ENCODE measurements at regions not wholly inside any gene's neighbourhood (a gene's known extent, or its start where the extent isn't known, plus 50 kb on each side); places are given as distances from the start of the nearest gene placed in this dataset.

DNA sequence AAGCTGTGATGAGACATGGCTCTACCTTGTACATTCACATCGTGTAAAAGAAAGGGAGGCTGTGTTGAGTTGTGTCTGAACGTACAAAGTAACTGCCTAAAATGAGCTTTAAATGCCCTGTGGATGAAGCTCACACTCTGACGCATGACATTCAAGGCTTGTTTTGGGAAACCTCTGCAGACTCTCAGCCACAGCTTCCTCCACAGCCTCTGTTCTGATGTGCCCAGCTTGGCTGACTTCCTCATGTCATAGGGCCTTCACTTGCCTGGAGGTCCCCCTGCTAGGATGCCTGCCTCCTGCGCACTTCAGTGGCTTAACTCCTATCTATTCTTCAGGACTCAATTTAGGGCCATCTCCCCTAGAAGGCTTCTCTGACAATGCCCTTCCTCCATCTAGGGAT, 230.0 kb upstream of the HABP2 start:
- TF ChIP-seq EZH2 (IDR thresholded peaks at IDR 0.05; ENCODE audit: low read depth) = no peak
- TF ChIP-seq, protein P1, sequence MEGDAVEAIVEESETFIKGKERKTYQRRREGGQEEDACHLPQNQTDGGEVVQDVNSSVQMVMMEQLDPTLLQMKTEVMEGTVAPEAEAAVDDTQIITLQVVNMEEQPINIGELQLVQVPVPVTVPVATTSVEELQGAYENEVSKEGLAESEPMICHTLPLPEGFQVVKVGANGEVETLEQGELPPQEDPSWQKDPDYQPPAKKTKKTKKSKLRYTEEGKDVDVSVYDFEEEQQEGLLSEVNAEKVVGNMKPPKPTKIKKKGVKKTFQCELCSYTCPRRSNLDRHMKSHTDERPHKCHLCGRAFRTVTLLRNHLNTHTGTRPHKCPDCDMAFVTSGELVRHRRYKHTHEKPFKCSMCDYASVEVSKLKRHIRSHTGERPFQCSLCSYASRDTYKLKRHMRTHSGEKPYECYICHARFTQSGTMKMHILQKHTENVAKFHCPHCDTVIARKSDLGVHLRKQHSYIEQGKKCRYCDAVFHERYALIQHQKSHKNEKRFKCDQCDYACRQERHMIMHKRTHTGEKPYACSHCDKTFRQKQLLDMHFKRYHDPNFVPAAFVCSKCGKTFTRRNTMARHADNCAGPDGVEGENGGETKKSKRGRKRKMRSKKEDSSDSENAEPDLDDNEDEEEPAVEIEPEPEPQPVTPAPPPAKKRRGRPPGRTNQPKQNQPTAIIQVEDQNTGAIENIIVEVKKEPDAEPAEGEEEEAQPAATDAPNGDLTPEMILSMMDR (conservative IDR thresholded peaks at IDR 0.05) = no peak
- BruUV-seq (replicated peaks) = no TSS peak
- H3K9me2 ChIP-seq (ENCODE audit: insufficient read depth) = no peaks in the 10 kb centered on the region
- H3K79me2 ChIP-seq (ENCODE audit: low read depth) = no peaks in the 10 kb centered on the region
- H4K20me1 ChIP-seq (ENCODE audit: insufficient read depth) = no peaks in the 10 kb centered on the region
- H3F3A ChIP-seq (ENCODE audit: insufficient read depth, low read depth) = peaks cover 20% of the 10 kb centered on the region
- ChIA-PET CTCF (no interaction called here), POLR2A (ENCODE audit: unreplicated experiment) (no interaction called here)
- intact Hi-C loops (cut with micrococcal nuclease; ENCODE audit: unreplicated experiment) = no loop called here
- DNase-seq = no peak
- 0 out of 2 replicates have a peak, but pooled peaks cover 4% of the 10 kb centered on the region for H3K9me3 ChIP-seq (ENCODE audit: insufficient read depth, low read depth)
- H3K4me2 ChIP-seq = no peak overlapping the region
- no peak overlapping the region for H3K27ac ChIP-seq
- H3K36me3 ChIP-seq (ENCODE audit: low read depth) = no peaks in the 10 kb centered on the region
- H3K27me3 ChIP-seq (ENCODE audit: insufficient read depth, low read depth) = no peaks in the 10 kb centered on the region
- H3K4me3 ChIP-seq = no peak overlapping the region
- peaks cover 21% of the 10 kb centered on the region for H3K4me1 ChIP-seq (replicated peaks; ENCODE audit: insufficient read depth)
- no peak overlapping the region for H2AFZ ChIP-seq

DNA sequence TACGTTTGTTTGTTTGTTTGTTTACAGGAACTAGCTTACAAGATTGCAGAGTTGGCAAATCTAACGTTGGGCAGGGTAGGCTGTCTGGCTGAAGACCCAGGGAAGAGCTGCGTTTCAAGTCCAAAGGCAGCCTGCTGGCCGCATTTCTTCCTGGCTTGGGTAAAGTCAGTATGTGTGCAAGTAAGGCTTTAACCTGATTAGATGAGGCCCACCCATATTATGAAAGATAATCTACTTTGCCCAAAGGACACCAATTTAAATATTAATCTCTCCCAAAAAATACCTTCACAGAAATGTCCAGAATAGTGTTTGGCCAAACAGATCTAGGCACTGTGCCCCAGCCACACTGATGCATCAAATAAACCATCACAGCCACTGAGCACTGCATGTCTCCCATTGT, 228.9 kb upstream of the HABP2 start:
- ChIA-PET POLR2A (ENCODE audit: unreplicated experiment) (no interaction called here), CTCF (no interaction called here)
- Histone ChIP-seq H3K9me2 (ENCODE audit: insufficient read depth) (no peaks in the 10 kb centered on the region), H3K27ac (no peak overlapping the region), H3K27me3 (ENCODE audit: insufficient read depth, low read depth) (no peaks in the 10 kb centered on the region), H3K79me2 (ENCODE audit: low read depth) (no peaks in the 10 kb centered on the region), H2AFZ (no peak overlapping the region), H3K4me2 (no peak overlapping the region), H3K4me3 (no peak overlapping the region), H3K36me3 (ENCODE audit: low read depth) (no peaks in the 10 kb centered on the region), H4K20me1 (ENCODE audit: insufficient read depth) (no peaks in the 10 kb centered on the region), H3K4me1 (replicated peaks; ENCODE audit: insufficient read depth) (peaks cover 21% of the 10 kb centered on the region), H3K9me3 (ENCODE audit: insufficient read depth, low read depth) (0 out of 2 replicates have a peak, but pooled peaks cover 4% of the 10 kb centered on the region), H3F3A (ENCODE audit: insufficient read depth, low read depth) (peaks cover 20% of the 10 kb centered on the region)
- intact Hi-C loops (cut with micrococcal nuclease; ENCODE audit: unreplicated experiment) = no loop called here
- no peak for DNase-seq
- BruUV-seq (replicated peaks) = no TSS peak
- TF ChIP-seq, protein P1 (conservative IDR thresholded peaks at IDR 0.05) = no peak
- TF ChIP-seq EZH2 (IDR thresholded peaks at IDR 0.05; ENCODE audit: low read depth) = no peak

DNA sequence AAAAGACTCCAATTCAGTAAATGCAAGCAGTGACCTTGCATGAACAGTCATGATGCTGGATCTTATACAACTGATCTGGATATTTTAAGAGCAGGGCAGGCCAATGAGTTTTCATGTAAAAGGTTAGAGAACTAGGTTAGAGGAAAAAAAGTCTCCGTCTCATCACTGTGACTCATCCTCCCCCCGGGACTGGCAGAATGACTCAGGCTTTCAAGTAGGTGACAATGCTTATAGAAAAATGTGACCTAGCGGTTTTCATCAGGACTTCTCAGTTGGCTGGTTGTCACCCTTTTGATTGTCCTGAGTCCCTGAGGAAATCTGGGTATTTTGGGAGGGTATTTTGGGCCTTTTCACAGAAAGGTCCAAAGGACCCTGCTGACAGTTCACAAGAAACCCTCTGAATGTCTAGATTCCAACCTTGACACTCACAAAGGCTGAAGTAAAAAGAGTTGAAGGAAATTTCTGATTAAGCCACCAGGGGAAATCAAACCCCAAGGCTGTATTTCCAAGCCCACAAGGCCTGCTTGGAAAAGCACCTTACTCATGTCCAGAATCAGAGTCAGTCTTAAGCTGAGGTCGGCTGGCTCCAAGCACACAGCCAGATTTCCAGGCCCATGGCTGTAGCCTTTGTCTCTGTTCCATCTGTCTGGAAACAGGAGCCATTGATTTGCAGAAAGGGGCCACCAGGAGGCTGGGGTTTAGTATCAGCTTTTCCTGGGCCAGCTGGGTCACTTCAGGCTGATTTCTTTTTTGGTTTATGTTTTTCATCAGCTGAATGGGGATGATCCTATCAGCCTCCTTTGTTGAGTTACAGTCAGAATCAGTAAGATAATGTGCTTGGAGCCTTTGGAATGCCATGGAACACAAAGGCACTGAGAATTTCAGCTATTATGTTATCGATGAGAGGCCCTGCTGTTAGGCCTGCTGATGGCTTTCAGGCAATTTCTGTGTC, 226.4 kb upstream of the HABP2 start:
- intact Hi-C loops (cut with micrococcal nuclease; ENCODE audit: unreplicated experiment) = loop anchor here (1.0 kb wide), 1 partner anchor 29 kb away; no protein-coding TSS in a partner anchor
- H3K27ac ChIP-seq = peak overlapping the region; percentile 85
- H4K20me1 ChIP-seq (ENCODE audit: insufficient read depth) = no peaks in the 10 kb centered on the region
- peak overlapping the region; percentile 40 for H3K4me2 ChIP-seq
- TF ChIP-seq, protein P1 (conservative IDR thresholded peaks at IDR 0.05) = peak; percentile 32; the same call in 1 of the 2 replicates
- TF ChIP-seq EZH2 (IDR thresholded peaks at IDR 0.05; ENCODE audit: low read depth) = no peak
- H3K9me3 ChIP-seq (ENCODE audit: insufficient read depth, low read depth) = 0 out of 2 replicates have a peak, but pooled peaks cover 4% of the 10 kb centered on the region
- CTCF ChIA-PET = no interaction called here
- no peaks in the 10 kb centered on the region for H3K79me2 ChIP-seq (ENCODE audit: low read depth)
- H3K4me1 ChIP-seq (replicated peaks; ENCODE audit: insufficient read depth) = peaks cover 21% of the 10 kb centered on the region
- peaks cover 20% of the 10 kb centered on the region for H3F3A ChIP-seq (ENCODE audit: insufficient read depth, low read depth)
- H2AFZ ChIP-seq = no peak overlapping the region
- no peak overlapping the region for H3K4me3 ChIP-seq
- no peaks in the 10 kb centered on the region for H3K36me3 ChIP-seq (ENCODE audit: low read depth)
- no TSS peak for BruUV-seq (replicated peaks)
- no peaks in the 10 kb centered on the region for H3K27me3 ChIP-seq (ENCODE audit: insufficient read depth, low read depth)
- POLR2A ChIA-PET (ENCODE audit: unreplicated experiment) = no interaction called here
- DNase-seq = peak; percentile 54 to 91
- no peaks in the 10 kb centered on the region for H3K9me2 ChIP-seq (ENCODE audit: insufficient read depth)

All from PC-9 (cell line).